ENCODE measurements at regions not wholly inside any gene's neighbourhood (a gene's known extent, or its start where the extent isn't known, plus 50 kb on each side); places are given as distances from the start of the nearest gene placed in this dataset.

DNA sequence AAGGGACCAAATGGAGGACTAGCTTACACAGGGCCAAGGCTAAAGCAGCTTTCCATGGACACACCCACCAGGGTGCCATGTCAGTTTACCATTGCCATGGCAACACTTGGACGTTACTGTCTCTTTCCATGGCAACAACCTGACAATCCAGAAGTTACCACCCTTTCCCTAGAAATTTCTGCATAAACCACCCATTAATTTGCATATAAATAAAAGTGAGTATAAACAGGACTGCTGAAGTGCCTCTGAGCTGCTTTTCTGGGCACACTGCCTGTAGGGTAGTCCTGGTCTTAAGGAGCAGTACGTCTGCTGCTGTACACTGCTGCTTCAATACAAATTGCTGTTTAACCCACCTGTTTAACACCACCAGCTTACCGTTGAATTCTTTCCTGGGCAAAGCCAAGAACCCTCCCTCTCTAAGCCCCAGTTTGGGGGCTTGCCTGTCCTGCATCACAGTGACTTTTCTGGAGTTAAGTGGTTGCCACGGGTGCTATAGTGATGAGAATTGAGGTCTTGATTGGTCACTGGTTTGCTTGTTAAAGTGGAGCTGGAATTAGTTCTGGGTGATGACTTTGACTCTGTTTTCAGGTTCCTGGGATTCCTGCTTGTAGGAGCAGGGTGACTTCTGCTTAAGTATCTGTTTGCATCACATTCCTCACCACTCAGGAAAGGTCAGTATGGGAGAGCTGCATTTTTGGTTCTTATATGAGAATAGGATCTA, 83.2 kb downstream of the CLDN17 start:
- TF ChIP-seq, protein P1, sequence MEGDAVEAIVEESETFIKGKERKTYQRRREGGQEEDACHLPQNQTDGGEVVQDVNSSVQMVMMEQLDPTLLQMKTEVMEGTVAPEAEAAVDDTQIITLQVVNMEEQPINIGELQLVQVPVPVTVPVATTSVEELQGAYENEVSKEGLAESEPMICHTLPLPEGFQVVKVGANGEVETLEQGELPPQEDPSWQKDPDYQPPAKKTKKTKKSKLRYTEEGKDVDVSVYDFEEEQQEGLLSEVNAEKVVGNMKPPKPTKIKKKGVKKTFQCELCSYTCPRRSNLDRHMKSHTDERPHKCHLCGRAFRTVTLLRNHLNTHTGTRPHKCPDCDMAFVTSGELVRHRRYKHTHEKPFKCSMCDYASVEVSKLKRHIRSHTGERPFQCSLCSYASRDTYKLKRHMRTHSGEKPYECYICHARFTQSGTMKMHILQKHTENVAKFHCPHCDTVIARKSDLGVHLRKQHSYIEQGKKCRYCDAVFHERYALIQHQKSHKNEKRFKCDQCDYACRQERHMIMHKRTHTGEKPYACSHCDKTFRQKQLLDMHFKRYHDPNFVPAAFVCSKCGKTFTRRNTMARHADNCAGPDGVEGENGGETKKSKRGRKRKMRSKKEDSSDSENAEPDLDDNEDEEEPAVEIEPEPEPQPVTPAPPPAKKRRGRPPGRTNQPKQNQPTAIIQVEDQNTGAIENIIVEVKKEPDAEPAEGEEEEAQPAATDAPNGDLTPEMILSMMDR (conservative IDR thresholded peaks at IDR 0.05; ENCODE audit: low read depth, low read length) = no peak
- TF ChIP-seq POLR2A (IDR thresholded peaks at IDR 0.05; ENCODE audit: low read depth, low read length) (no peak), RAD21 (IDR thresholded peaks at IDR 0.05; ENCODE audit: low read length) (no peak), FOS (IDR thresholded peaks at IDR 0.05; ENCODE audit: low read depth, low read length) (no peak), CHD1 (IDR thresholded peaks at IDR 0.05; ENCODE audit: low read depth, low read length) (no peak)
- TF ChIP-seq, protein P2, sequence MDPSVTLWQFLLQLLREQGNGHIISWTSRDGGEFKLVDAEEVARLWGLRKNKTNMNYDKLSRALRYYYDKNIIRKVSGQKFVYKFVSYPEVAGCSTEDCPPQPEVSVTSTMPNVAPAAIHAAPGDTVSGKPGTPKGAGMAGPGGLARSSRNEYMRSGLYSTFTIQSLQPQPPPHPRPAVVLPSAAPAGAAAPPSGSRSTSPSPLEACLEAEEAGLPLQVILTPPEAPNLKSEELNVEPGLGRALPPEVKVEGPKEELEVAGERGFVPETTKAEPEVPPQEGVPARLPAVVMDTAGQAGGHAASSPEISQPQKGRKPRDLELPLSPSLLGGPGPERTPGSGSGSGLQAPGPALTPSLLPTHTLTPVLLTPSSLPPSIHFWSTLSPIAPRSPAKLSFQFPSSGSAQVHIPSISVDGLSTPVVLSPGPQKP (IDR thresholded peaks at IDR 0.05; ENCODE audit: borderline replicate concordance, low read depth, low read length) = no peak
